ENCODE measurements at regions not wholly inside any gene's neighbourhood (a gene's known extent, or its start where the extent isn't known, plus 50 kb on each side); places are given as distances from the start of the nearest gene placed in this dataset.

DNA sequence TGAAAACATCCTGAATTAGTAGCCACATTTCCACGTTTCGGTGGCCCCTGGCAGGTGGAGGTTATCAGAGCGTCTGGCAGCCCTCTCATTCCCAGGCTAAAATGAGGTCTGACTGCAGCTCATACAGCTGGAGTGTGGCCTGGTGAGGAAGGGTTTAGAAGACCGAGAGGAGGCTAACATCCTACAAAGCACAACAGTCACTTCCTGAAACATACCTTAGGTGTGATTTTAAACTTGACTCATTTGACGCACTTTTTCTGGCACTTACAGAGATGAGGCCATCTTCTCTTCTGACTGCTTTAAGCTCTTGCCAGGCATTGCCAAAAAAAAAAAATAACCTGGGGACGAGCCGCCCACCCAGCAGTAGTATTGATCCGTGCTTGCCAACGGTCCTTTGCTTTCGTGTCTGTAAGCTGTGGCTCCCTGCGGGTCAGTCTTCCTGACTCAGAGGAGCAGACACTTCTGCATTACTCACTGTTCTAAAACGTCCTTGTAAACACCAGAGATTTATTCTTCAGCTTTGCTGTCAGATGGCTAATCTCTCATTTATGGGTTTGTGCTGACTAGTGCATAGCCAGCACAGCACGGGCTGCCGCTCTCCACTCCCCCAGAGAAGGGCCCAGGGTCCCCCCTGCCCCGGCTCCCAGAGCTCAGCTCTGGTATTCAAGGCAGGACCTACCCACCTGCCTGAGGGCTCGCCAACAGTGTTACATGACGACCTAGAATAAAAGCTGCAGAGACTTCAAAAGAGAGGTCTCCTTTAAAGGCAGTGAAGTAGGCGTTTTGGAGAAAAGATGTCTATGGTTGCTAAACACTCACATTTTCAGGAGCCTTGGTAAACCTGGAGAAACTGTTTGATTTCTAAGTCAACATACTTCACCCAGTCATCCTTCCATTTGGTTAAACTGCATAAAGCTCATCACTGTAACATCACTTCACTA, 78.5 kb upstream of the FRMD1 start:
- no peak for DNase-seq (ENCODE audit: low spot score)

DNA sequence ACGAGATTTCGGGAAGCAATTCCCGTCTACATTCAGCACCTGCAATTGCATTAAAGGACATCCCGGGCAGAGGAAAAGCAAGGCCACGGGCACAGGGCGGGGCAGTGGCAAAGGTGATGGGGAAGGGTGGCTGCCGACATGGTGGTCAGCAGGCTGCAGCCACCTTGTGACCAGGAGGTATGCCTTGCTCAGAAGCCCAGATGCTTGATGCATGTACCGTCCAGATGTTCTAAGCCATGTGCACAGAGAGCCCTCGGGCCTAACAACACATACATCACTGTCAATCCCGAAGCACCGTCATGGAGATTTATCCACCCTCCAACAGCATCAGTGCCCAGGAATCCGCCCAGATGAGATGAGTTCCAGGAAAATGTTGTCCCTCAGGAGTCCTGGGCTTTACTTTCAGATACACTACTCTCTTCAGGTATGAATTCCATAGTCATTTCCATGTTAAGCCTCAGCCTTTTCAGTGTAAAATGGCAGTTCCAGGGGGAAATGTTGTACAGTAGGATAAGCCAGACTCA, 77.8 kb upstream of the FRMD1 start:
- no peak for DNase-seq (ENCODE audit: low spot score)

DNA sequence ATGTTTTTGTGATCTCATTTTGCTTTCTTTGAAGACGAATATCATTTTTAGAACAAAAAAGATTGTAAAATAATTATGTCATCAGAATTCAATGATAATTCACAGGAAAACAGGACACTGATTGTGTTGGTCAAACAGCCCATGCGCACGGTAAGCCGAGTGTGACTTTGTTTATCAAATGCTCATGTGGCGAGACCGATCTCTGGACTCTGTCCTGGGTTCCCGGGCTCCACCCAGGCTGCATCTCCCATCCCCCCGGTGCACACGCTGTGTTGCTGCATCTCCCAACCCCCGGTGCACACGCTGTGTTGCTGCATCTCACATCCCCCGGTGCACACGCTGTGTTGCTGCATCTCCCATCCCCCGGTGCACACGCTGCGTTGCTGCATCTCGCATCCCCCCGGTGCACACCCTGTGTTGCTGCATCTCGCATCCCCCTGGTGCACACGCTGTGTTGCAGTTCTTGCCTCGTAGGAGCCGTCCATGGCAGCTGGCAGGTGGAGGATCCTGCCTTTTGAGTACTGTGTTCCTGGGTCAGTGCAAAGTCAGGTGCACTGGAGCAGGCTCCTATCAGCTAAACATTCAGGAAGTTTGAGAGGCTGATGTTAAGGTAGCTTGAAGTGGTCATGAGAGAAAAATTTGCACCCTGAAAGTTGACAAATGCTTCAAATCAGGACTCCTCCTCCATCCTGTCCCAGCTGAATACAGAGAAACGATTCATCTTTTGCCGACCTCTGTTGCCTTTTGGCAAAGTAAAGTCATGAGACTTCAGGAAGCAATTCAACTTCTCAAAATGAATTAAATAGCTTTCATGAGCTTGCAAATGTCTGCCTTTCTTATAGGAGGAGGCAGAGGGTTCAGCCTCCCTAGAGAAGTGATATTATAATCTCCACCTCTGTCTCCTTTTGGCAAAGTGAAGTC, 77.1 kb upstream of the FRMD1 start:
- no peak for DNase-seq (ENCODE audit: low spot score)

DNA sequence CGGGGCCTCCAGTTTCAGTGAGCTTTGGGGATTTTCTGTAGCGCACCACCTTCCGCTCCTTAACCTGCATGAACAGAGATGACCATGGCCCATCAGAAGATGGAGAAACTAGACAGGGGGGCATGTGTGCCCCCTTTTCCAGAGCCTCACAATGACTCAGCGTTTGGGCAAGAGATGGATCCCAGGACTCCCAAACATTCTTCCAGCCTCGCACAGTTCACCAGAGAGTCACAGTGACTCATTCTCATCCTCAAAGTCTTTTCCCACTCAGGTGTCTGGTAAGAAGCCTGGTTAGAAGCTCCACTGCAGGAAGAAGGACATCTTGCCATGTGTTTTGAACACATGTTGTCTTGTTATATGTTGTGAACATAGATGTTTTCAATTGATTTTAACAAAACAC, 76.2 kb upstream of the FRMD1 start:
- DNase-seq (ENCODE audit: low spot score) = no peak

DNA sequence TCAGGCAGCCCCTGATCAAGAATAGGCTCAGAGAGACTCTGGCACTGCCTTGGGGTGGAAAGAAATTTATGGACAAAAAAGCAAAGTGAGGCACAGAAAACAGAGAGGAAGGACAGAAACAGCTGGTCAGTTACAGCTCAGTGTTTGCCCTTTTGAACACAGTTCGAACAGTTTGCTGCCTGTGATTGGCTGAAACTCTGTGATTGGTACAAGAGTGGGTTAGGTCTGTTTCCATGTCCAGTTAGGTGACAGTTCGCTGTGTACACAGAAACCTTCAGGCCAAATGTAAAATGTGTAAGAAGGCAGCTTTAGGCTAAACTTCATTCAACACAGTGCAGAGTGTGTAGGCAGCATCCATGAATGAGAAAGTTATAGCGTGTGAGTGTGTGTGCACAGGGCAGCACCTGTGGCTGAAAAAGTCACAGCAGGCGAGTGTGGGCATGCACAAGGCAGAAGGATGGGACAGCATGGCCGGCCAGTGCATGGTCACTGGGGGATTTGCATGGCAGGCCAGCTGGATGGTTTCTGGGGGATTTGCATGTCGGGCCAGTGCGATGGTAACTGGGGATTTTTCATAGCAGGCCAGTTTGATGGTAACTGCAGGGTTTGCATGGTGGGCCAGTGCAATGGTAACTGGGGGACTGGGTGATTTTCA, 75.4 kb upstream of the FRMD1 start:
- no peak for DNase-seq (ENCODE audit: low spot score)

DNA sequence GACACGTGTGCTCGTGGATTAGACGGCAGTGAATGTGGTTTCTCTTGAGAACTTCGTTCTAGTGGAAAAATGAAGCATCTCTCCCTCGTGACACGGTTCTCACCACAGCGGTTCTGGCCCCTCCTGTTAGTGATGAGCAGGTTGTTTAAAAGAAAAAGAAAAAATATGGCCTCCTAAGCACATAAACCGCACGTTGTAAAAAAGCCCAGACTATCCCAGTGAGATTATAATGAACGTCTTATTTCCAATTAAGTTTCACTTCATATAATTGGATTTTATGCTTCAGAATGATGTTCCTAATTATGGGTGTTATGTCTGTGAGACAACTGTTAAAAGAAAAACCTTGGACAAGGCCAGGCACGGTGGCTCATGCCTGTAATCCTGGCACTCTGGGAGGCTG, 74.5 kb upstream of the FRMD1 start:
- DNase-seq (ENCODE audit: low spot score) = no peak

DNA sequence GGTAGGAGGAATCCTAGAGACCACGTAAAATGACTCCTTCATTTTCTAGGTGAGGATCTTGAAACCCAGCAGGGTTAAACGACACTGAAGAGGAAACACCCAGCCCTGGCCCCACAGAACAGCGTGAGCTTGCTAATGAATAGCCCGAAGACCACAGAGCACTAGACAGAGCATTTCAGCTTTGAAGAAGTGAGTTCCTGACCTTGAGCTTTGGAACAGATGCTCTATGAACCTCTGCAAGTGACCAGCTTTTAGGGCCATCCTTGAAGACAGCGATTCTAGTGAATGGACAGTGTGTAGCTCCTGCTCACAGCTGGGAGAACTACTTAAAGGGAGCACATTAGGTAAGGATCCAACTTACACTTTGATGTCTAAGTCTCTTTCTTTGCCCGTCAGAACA, 74.0 kb upstream of the FRMD1 start:
- no peak for DNase-seq (ENCODE audit: low spot score)

DNA sequence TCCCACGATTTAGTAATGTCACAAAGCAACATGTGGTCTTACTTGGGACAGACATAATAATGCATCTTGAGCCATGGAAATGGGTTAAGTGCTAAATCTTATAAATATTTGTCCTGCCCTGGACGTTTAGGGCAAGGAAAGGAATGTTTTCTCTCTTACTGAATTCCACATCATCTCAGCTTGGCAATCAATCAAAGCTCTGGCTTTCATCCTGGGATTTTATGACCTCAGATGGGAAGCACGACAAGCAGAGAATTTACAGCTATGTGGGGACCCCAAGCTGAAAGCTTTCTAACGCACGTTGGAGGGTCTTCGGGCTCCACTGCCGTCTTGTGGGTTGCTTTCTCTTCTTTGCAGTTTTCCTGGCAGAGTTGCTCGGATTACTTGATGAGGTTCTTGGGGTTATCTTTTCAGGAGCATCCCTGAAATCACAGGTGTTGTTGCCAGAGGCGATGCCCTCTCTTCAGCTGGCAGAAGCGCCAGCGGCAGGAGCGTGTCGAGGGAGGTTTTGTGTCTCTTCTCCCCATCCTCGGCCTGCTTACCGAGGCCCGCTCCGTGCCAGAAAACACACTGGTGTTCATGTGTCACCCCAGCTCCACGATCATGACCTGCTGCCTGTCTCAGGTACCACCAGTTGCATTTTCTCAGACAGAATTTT, 73.4 kb upstream of the FRMD1 start:
- no peak for DNase-seq (ENCODE audit: low spot score)

DNA sequence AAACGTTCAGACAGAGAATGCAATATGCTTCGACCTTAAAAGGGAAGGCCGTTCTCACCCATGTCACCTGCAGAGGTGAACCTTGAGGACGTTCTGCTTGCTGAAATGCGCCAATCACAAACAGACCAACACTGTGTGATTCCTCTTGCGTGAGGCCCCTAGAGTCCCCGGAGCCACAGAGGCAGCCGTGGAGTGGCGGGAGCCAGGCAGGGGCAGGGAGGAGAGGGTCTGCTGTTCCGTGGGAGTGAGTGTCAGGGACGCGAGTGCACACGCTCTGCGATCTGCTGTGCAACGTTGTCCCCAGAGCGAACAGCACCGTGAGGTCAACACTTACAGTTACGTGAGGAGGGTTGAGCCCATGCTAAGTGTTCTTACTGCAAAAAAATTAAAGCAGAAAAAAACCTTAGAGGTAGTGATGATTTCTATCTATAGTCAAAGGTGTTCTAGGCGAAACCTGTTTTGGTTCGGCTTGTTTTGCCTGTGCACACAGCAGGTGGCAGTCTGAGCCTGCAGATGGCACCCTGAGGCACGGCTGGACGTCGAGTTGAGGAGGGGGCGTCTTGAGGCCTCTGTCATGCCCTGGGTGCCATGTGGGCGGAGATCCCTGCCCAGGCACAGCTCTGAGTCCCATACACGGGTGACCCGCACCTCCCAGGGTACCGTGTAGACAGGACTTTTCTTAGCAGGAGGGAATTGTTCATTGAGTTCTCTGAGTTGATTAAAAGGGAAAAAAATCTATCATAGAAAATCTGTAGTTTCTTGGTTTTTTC, 71.7 kb upstream of the FRMD1 start:
- DNase-seq (ENCODE audit: low spot score) = peak; percentile 13

DNA sequence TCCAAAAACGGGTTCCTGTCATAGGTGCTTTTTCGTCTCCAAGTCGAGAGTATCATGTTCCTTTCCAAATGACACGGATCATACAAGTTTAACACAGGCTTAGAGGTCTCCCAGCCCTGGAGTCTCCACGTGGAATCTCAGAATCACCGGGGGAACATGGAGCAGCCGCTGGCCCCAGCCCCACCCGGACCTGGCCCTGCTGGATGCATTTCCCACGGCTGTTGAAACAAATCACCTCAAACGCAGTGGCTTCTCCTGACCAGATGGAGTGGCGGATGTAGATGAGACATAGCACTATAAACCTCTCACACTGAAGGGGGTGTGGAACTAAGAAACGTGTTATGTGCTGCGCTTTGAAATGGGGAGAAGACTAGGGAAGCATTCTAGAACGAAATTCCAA, 70.0 kb upstream of the FRMD1 start:
- no peak for DNase-seq (ENCODE audit: low spot score)

DNA sequence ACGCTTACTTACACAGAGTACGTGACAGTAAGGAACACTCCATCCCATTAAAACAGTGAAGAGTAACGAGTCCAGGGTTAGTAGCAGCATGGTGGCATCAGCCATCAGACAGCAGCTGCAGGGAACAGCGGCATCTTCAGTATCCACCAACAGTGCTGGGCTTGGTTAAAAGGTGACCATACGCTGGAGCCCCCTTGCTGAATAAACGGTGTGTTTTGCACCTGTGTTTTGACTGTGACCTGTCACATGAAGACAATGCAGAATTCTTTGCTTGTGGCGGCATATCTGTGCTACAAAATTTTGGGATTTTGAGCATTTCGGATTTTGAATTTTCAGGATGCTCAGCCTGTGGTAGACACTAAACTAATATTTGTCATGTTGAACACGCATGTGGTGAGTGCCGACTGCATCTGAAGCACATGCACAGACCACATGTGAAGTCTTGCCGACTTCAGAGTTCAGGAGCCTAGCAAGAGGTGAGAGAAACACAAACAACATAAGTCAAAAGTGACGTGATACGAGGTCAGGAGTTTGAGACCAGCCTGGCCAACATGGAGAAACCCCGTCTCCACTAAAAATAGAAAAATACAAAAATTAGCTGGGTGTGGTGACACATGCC, 69.3 kb upstream of the FRMD1 start:
- no peak for DNase-seq (ENCODE audit: low spot score)

DNA sequence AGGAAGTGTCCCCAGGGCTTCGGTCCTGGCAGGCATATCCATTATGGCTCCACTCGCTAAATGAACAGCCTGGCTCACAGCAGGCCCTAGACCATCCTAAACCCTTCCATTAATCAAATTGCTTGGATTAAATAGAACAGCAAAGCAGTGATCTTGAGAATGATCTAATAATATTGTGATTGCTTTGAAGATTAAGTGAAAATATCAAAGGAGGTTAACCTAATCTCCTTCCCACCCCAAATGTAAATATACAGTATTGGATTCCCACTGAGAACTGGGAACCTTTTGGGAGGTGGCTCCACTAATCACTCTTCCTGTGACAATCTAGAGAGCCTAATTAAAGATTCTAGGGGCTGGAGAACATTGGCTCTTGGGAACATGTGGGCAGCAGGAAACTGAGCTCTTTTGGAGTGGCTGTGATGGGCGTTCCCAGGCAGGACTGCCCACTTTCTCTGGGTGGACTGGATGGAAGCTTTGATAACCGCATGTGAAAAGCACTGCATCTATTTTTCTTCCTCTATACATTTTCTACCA, 68.3 kb upstream of the FRMD1 start:
- DNase-seq (ENCODE audit: low spot score) = no peak

DNA sequence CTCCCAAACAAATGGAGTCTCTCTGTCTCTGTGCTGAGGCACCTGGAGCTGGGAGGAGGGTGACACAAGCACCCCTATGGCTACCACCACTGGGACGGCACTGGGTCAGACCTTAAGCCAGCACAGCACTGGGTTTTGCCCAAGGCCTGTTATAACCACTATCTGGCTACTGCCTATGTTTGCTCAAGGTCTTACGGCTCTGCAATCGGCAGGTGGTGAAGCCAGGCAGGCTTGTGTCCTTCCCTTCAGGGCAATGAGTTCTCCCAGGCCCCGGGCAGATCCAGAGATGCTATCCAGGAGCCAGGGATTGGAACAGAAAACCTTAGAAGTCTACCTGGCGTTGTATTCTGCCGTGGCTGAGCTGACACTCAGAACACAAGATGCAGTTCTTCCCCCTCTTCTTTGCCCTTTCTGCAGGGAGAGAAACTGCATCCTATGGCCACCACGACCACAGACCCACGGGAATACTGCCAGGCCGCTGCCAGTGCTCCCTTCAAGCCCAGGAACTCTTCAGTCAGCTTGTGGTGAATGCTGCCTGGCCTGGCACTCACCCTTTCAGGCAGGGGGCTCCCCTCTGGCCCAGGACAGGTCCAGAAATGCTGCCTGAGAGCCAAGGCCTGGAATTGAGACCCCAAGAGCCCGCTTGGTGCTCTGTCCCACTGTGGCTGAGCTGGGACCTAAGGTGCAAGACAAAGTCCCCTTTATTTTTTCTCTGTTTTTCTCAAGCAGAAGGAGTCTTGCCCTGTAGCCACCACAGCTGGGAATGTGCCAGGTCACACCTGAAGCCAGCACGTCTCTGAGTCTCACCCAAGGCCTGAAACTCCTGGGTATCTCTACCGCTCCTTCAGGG, 67.0 kb upstream of the FRMD1 start:
- no peak for DNase-seq (ENCODE audit: low spot score)

DNA sequence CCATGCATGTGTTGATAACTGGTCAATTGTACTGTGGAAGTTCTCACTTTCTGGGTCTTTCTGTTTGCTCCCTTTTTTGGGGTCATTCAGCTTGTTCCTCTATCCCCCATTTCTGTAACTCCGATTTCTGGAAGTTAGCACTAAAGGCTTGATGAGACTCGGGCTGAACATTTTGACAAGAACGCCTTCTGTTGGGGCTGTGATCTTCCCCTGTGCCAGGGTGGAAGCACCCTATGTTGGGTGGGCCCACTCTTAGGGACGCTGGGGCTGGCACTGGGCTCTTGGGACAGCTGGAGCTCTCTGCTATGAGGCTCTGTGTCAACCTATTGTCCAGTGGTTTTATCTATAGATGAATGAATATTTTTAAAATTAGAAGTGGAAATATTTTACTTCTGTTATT, 60.1 kb upstream of the FRMD1 start:
- DNase-seq (ENCODE audit: low spot score) = no peak

DNA sequence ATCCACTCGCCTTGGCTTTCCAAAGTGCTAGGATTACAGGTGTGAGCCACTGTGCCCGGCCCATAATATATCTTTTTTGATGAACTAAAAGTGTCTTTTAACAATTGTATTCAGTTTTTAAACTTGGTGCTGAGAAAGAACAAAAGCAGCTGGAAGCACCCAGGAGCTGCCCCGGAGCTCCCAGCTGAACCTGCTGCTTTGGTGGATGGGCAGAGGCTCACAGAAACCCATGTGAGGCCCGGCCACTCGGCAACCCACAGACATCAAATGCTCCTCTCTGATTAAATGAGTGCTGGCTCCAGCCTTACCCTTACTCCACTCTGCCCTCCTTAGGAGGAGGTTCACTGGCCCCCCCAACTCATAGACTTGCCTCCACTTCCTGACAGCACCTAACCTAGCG, 59.4 kb upstream of the FRMD1 start:
- no peak for DNase-seq (ENCODE audit: low spot score)

DNA sequence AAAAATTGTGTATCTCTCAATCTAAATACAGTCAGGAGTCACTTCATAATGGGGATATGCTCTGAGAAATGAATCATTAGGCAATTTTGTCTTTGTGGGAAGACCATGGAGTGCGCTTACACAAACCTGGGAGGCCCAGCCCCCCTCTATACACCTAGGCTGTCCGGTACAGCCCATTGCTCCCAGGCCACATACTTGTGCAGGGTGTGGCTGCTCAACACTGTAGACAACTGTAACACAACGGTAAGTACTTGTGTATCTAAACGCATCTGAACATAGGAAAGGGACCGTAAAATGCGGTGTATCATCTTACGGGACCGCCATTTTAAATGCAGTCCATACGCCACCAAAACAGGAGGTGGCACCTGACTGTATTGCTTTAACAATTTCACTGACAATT, 58.0 kb upstream of the FRMD1 start:
- no peak for DNase-seq (ENCODE audit: low spot score)

DNA sequence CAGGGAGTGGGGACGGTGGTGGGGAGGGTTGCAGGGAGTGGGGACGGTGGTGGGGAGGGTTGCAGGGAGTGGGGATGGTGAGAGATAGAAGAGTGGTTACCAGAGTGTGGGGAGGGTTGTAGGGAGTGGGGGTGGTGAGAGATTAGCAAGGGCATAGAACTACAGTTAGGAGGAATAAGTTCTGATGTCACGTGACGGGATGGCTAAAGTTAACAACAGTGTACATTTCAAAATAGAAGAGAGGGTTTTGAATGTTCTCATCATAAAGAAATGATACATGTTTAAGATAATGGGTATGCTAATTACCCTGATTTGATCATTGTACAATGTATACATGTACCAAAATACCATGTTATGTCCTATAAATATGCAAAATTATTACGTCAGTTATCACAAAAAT, 57.6 kb upstream of the FRMD1 start:
- no peak for DNase-seq (ENCODE audit: low spot score)

DNA sequence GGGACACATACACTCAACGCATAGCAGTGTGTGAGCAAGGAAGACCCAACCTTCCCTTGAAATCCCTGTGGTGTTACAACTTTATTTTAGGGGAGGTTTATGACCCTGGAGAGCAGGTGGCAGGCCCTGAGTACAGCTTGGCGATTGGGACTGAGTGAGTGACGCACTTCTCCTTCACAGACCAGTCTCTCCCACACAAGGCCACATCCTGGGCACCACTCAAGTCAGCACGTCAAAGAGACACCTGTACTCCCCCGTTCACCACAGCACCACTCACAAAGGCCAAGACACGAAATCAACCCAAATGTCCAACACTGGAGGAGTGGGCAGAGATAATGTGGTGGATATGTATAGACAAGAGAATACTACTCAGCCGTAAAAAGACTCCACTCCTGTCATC, 57.0 kb upstream of the FRMD1 start:
- no peak for DNase-seq (ENCODE audit: low spot score)

DNA sequence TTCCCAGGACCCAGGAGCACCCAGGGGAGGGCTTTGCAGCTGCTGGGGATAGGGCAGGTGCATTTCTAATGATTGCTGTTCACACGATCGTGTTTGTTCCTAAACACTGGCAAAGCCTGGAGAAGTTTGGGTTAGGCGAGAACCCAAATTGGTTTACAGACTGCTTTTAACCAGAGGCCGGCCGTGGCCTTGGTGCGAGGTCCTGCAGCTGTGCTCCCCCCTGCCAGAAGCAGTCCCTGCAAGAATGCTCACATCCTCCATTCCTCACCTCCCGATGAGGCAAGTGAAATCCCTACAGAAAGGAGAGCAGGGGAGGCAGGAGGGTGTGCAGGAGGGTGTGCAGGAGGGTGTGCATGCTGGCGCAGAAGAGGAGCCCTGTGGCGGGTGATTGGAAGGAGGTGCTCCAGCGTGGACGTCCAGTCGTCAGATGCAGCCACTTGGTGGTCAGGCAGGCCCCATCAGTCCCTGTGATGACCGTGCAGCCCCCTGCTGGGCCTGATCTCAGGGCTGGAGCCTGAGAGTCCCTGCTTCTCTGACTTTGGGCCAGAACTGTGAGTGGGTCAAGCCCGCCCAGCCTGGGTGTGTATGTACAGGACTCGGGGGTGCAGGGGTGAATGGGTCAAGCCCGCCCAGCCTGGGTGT, 55.7 kb upstream of the FRMD1 start:
- DNase-seq (ENCODE audit: low spot score) = no peak
